ENCODE measurements at regions not wholly inside any gene's neighbourhood (a gene's known extent, or its start where the extent isn't known, plus 50 kb on each side); places are given as distances from the start of the nearest gene placed in this dataset.

- TF ChIP-seq CTCF (IDR thresholded peaks at IDR 0.05; ENCODE audit: low read depth, low read length, missing input control) (no peak), TAF1 (conservative IDR thresholded peaks at IDR 0.05) (no peak), ZBTB33 (IDR thresholded peaks at IDR 0.05) (no peak), REST (IDR thresholded peaks at IDR 0.05) (no peak), SP1 (IDR thresholded peaks at IDR 0.05) (no peak), YY1 (IDR thresholded peaks at IDR 0.05) (no peak), RAD21 (IDR thresholded peaks at IDR 0.05) (no peak), GABPA (IDR thresholded peaks at IDR 0.05 in 1 of 2, conservative IDR thresholded peaks at IDR 0.05 in 1 of 2) (no peak), EGR1 (IDR thresholded peaks at IDR 0.05; ENCODE audit: low read depth in 2 of 2) (no peak), JUND (IDR thresholded peaks at IDR 0.05) (no peak), NR2F2 (IDR thresholded peaks at IDR 0.05) (no peak)
These were observed 60.5 kb upstream of the ULK4 start for GRCh38 chr3:42022355-42022754.

Measured in liver (tissue), 3 donors.